B cell (primary cell): ENCODE measurements at regions not wholly inside any gene's neighbourhood (a gene's known extent, or its start where the extent isn't known, plus 50 kb on each side); places are given as distances from the start of the nearest gene placed in this dataset.

Source experiments
- CTCF ChIP-seq: fragments of 200-600 bp; IDR thresholded peaks from one replicate; pipeline ENCODE4 v1.8.0; 2022; ENCODE audit warnings: antibody characterized with exemption, mild to moderate bottlenecking
- EZH2 ChIP-seq: IDR thresholded peaks from 2 replicates; pipeline ENCODE4 v1.6.1; 2012; ENCODE audit warnings: borderline replicate concordance, low read depth, mild to moderate bottlenecking, moderate library complexity, low read length; ENCODE audit not compliant: insufficient read depth, poor library complexity, severe bottlenecking

GRCh38 chr12:88733008-88733407 is 152.7 kb upstream of the KITLG start:
- TF ChIP-seq CTCF (no peak), EZH2 (no peak)
